Left ventricle myocardium inferior (tissue), 1 donor: ENCODE measurements at regions not wholly inside any gene's neighbourhood (a gene's known extent, or its start where the extent isn't known, plus 50 kb on each side); places are given as distances from the start of the nearest gene placed in this dataset.

Source experiments
- DNase-seq: peaks from one replicate; pipeline ENCODE4 v3.0.0-alpha.2; 2020
- H3K27ac ChIP-seq: fragments of 200-600 bp; replicated peaks from 2 replicates; pipeline ENCODE4 v1.8.0; 2021
- H3K27me3 ChIP-seq: fragments of 200-600 bp; 2 replicates; pipeline ENCODE4 v1.8.0; 2021; ENCODE audit warnings: low read depth
- H3K36me3 ChIP-seq: fragments of 200-600 bp; 2 replicates; pipeline ENCODE4 v1.8.0; 2021
- H3K4me1 ChIP-seq: fragments of 200-600 bp; 2 replicates; pipeline ENCODE4 v1.8.0; 2021
- H3K4me3 ChIP-seq: fragments of 200-600 bp; 2 replicates; pipeline ENCODE4 v1.8.0; 2021; ENCODE audit warnings: mild to moderate bottlenecking, moderate library complexity
- H3K9me3 ChIP-seq: fragments of 200-600 bp; replicated peaks from 2 replicates; pipeline ENCODE4 v1.8.0; 2021
- CTCF ChIP-seq: fragments of 200-600 bp; IDR thresholded peaks from 2 replicates; pipeline ENCODE4 v1.8.0; 2021; ENCODE audit warnings: antibody characterized with exemption, mild to moderate bottlenecking, borderline replicate concordance
- intact Hi-C: fragments of 100-400 bp; cut with micrococcal nuclease; formaldehyde crosslinking; loops from one replicate; pipeline ENCODE4 v1.11.0; 2022
- donor health status: DM: no; HTN: yes; CAD: no; lungs with severe emphysema.

- no peak overlapping the region for H3K27ac ChIP-seq
- intact Hi-C loops = no loop called here
- H3K36me3 ChIP-seq = no peaks in the 10 kb centered on the region
- DNase-seq = no peak
- no peaks in the 10 kb centered on the region for H3K27me3 ChIP-seq
- H3K9me3 ChIP-seq = no peaks in the 10 kb centered on the region
- TF ChIP-seq CTCF = no peak
- no peaks in the 10 kb centered on the region for H3K4me1 ChIP-seq
- no peak overlapping the region for H3K4me3 ChIP-seq
Measured at GRCh38 chr2:212728717-212729116, 190.1 kb upstream of the ERBB4 start.

GRCh38 chr2:212727751-212728150, 189.1 kb upstream of the ERBB4 start:
- no peaks in the 10 kb centered on the region for H3K9me3 ChIP-seq
- intact Hi-C loops = no loop called here
- no peak for DNase-seq
- H3K36me3 ChIP-seq = no peaks in the 10 kb centered on the region
- no peak overlapping the region for H3K4me3 ChIP-seq
- no peaks in the 10 kb centered on the region for H3K4me1 ChIP-seq
- no peak overlapping the region for H3K27ac ChIP-seq
- no peaks in the 10 kb centered on the region for H3K27me3 ChIP-seq
- TF ChIP-seq CTCF = no peak

GRCh38 chr2:212726403-212726802, 187.8 kb upstream of the ERBB4 start:
- TF ChIP-seq CTCF = no peak
- Histone ChIP-seq H3K9me3 (peaks cover 4% of the 10 kb centered on the region), H3K4me1 (no peaks in the 10 kb centered on the region), H3K27me3 (no peaks in the 10 kb centered on the region), H3K36me3 (no peaks in the 10 kb centered on the region), H3K4me3 (no peak overlapping the region), H3K27ac (no peak overlapping the region)
- intact Hi-C loops = no loop called here
- no peak for DNase-seq

GRCh38 chr2:212725180-212725579, 186.6 kb upstream of the ERBB4 start:
- Histone ChIP-seq H3K4me3 (no peak overlapping the region), H3K27me3 (no peaks in the 10 kb centered on the region), H3K27ac (no peak overlapping the region), H3K4me1 (no peaks in the 10 kb centered on the region), H3K9me3 (peaks cover 11% of the 10 kb centered on the region), H3K36me3 (no peaks in the 10 kb centered on the region)
- intact Hi-C loops = no loop called here
- DNase-seq = no peak
- no peak for TF ChIP-seq CTCF

- H3K27me3 ChIP-seq = no peaks in the 10 kb centered on the region
- H3K36me3 ChIP-seq = no peaks in the 10 kb centered on the region
- H3K4me1 ChIP-seq = no peaks in the 10 kb centered on the region
- no peak overlapping the region for H3K4me3 ChIP-seq
- intact Hi-C loops = no loop called here
- H3K9me3 ChIP-seq = peaks cover 11% of the 10 kb centered on the region
- H3K27ac ChIP-seq = no peak overlapping the region
- no peak for DNase-seq
- TF ChIP-seq CTCF = no peak
Measured at GRCh38 chr2:212723226-212723625, 184.6 kb upstream of the ERBB4 start.

- H3K4me3 ChIP-seq = no peak overlapping the region
- no peaks in the 10 kb centered on the region for H3K27me3 ChIP-seq
- H3K27ac ChIP-seq = no peak overlapping the region
- no peak for DNase-seq
- TF ChIP-seq CTCF = no peak
- H3K4me1 ChIP-seq = no peaks in the 10 kb centered on the region
- peaks cover 11% of the 10 kb centered on the region for H3K9me3 ChIP-seq
- no peaks in the 10 kb centered on the region for H3K36me3 ChIP-seq
- intact Hi-C loops = no loop called here
Measured at GRCh38 chr2:212722046-212722445, 183.4 kb upstream of the ERBB4 start.
